ENCODE measurements at regions not wholly inside any gene's neighbourhood (a gene's known extent, or its start where the extent isn't known, plus 50 kb on each side); places are given as distances from the start of the nearest gene placed in this dataset.

- Histone ChIP-seq H4K20me1 (ENCODE audit: insufficient read depth, low read length, poor library complexity, severe bottlenecking) (no peaks in the 10 kb centered on the region), H3K9ac (ENCODE audit: low read depth, low read length, poor library complexity, severe bottlenecking) (no peak overlapping the region), H3K9me2 (replicated peaks; ENCODE audit: low read depth, low read length) (no peaks in the 10 kb centered on the region), H3K4me2 (ENCODE audit: low read depth, low read length, poor library complexity, severe bottlenecking) (no peak overlapping the region), H2AFZ (ENCODE audit: low read length) (no peak overlapping the region), H3K4me1 (ENCODE audit: insufficient read depth, low read length, poor library complexity, severe bottlenecking) (no peaks in the 10 kb centered on the region), H3K79me2 (ENCODE audit: insufficient read depth, low read length) (no peaks in the 10 kb centered on the region), H3K36me3 (ENCODE audit: insufficient read depth, low read length) (no peaks in the 10 kb centered on the region), H3K9me3 (ENCODE audit: insufficient read depth, low read depth, low read length) (no peaks in the 10 kb centered on the region), H3K4me3 (ENCODE audit: low read length, poor library complexity, severe bottlenecking) (no peak overlapping the region), H3K27me3 (ENCODE audit: insufficient read depth, low read length, poor library complexity, severe bottlenecking) (no peaks in the 10 kb centered on the region), H3F3A (ENCODE audit: low read depth) (no peaks in the 10 kb centered on the region)
- TF ChIP-seq EZH2phosphoT487 (IDR thresholded peaks at IDR 0.05; ENCODE audit: borderline replicate concordance) (no peak), CTCF (conservative IDR thresholded peaks at IDR 0.05; ENCODE audit: low read length) (no peak)
Observed at GRCh38 chr4:20030108-20030507, 221.6 kb upstream of the SLIT2 start.

- H3K4me2 ChIP-seq (ENCODE audit: low read depth, low read length, poor library complexity, severe bottlenecking): no peak overlapping the region
- TF ChIP-seq EZH2phosphoT487 (IDR thresholded peaks at IDR 0.05; ENCODE audit: borderline replicate concordance) (no peak), CTCF (conservative IDR thresholded peaks at IDR 0.05; ENCODE audit: low read length) (no peak)
- no peaks in the 10 kb centered on the region for H3K9me3 ChIP-seq (ENCODE audit: insufficient read depth, low read depth, low read length)
- no peaks in the 10 kb centered on the region for H3K4me1 ChIP-seq (ENCODE audit: insufficient read depth, low read length, poor library complexity, severe bottlenecking)
- no peaks in the 10 kb centered on the region for H3F3A ChIP-seq (ENCODE audit: low read depth)
- no peak overlapping the region for H3K4me3 ChIP-seq (ENCODE audit: low read length, poor library complexity, severe bottlenecking)
- H3K9ac ChIP-seq (ENCODE audit: low read depth, low read length, poor library complexity, severe bottlenecking): no peak overlapping the region
- no peaks in the 10 kb centered on the region for H3K27me3 ChIP-seq (ENCODE audit: insufficient read depth, low read length, poor library complexity, severe bottlenecking)
- no peaks in the 10 kb centered on the region for H3K9me2 ChIP-seq (replicated peaks; ENCODE audit: low read depth, low read length)
- H2AFZ ChIP-seq (ENCODE audit: low read length): no peak overlapping the region
- H3K79me2 ChIP-seq (ENCODE audit: insufficient read depth, low read length): no peaks in the 10 kb centered on the region
- H3K36me3 ChIP-seq (ENCODE audit: insufficient read depth, low read length): no peaks in the 10 kb centered on the region
- no peaks in the 10 kb centered on the region for H4K20me1 ChIP-seq (ENCODE audit: insufficient read depth, low read length, poor library complexity, severe bottlenecking)
Observed at GRCh38 chr4:20028645-20029044, 223.1 kb upstream of the SLIT2 start.

GRCh38 chr4:20026456-20026855 is 225.2 kb upstream of the SLIT2 start:
- Histone ChIP-seq H3K9me2 (replicated peaks; ENCODE audit: low read depth, low read length) (no peaks in the 10 kb centered on the region), H3K36me3 (ENCODE audit: insufficient read depth, low read length) (no peaks in the 10 kb centered on the region), H3K27me3 (ENCODE audit: insufficient read depth, low read length, poor library complexity, severe bottlenecking) (no peaks in the 10 kb centered on the region), H3K79me2 (ENCODE audit: insufficient read depth, low read length) (no peaks in the 10 kb centered on the region), H3K9ac (ENCODE audit: low read depth, low read length, poor library complexity, severe bottlenecking) (no peak overlapping the region), H3K9me3 (ENCODE audit: insufficient read depth, low read depth, low read length) (no peaks in the 10 kb centered on the region), H3K4me1 (ENCODE audit: insufficient read depth, low read length, poor library complexity, severe bottlenecking) (no peaks in the 10 kb centered on the region), H4K20me1 (ENCODE audit: insufficient read depth, low read length, poor library complexity, severe bottlenecking) (no peaks in the 10 kb centered on the region), H3F3A (ENCODE audit: low read depth) (no peaks in the 10 kb centered on the region), H3K4me2 (ENCODE audit: low read depth, low read length, poor library complexity, severe bottlenecking) (no peak overlapping the region), H3K4me3 (ENCODE audit: low read length, poor library complexity, severe bottlenecking) (no peak overlapping the region), H2AFZ (ENCODE audit: low read length) (no peak overlapping the region)
- TF ChIP-seq CTCF (conservative IDR thresholded peaks at IDR 0.05; ENCODE audit: low read length) (no peak), EZH2phosphoT487 (IDR thresholded peaks at IDR 0.05; ENCODE audit: borderline replicate concordance) (no peak)

Measured in Loucy (cell line).